ENCODE measurements at regions not wholly inside any gene's neighbourhood (a gene's known extent, or its start where the extent isn't known, plus 50 kb on each side); places are given as distances from the start of the nearest gene placed in this dataset.

- Mint-ChIP-seq H3K4me1 (no peaks in the 10 kb centered on the region), H3K36me3 (no peaks in the 10 kb centered on the region), H3K4me3 (no peak overlapping the region), H3K27me3 (peaks cover 20 to 37% (median 23%) of the 10 kb centered on the region in 5 donors), H3K9me3 (peaks cover 0 to 6% (median 0%) of the 10 kb centered on the region in 9 donors), H3K27ac (no peak overlapping the region)
- DNase-seq = no peak
- ATAC-seq = no peak
- POLR2A ChIA-PET = no interaction called here
Measured at GRCh38 chr11:18878211-18878610, 61.0 kb downstream of the MRGPRX1 start.

DNA sequence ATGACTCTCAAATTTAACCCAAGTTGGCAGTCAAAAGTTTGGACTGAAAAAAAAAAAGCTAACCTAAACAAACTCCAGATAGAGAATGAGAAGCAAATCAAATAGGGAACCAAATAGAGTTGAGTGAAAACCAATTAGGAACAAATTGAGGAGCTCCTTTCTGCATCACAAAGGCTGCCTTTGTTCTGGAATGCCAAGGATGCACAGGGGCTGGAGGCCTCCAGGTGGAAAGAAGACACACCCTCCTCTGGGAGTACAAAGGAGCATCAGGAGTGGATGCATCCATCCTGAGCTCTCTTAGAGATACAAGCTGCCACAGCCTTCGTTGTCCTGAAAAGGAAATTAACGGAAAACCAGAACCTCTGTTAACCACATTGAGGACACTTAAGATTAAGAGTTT lies 73.3 kb downstream of the MRGPRX1 start:
- H3K27ac Mint-ChIP-seq = no peak overlapping the region
- no peaks in the 10 kb centered on the region for H3K36me3 Mint-ChIP-seq
- peaks cover 7 to 49% (median 10%) of the 10 kb centered on the region in 5 donors for H3K27me3 Mint-ChIP-seq
- no peaks in the 10 kb centered on the region for H3K4me1 Mint-ChIP-seq
- no peak for ATAC-seq
- H3K9me3 Mint-ChIP-seq = peaks cover 0 to 3% (median 0%) of the 10 kb centered on the region in 9 donors
- no peak overlapping the region for H3K4me3 Mint-ChIP-seq
- no peak for DNase-seq
- POLR2A ChIA-PET = no interaction called here

GRCh38 chr11:18865261-18865660 lies 73.7 kb upstream of the PTPN5 start:
- DNase-seq (no peak), ATAC-seq (no peak)
- Mint-ChIP-seq H3K27me3 (peaks cover 7 to 49% (median 13%) of the 10 kb centered on the region in 5 donors), H3K9me3 (peaks cover 0 to 3% (median 0%) of the 10 kb centered on the region in 9 donors), H3K36me3 (no peaks in the 10 kb centered on the region), H3K4me3 (no peak overlapping the region), H3K4me1 (no peaks in the 10 kb centered on the region), H3K27ac (no peak overlapping the region)
- POLR2A ChIA-PET = no interaction called here

DNA sequence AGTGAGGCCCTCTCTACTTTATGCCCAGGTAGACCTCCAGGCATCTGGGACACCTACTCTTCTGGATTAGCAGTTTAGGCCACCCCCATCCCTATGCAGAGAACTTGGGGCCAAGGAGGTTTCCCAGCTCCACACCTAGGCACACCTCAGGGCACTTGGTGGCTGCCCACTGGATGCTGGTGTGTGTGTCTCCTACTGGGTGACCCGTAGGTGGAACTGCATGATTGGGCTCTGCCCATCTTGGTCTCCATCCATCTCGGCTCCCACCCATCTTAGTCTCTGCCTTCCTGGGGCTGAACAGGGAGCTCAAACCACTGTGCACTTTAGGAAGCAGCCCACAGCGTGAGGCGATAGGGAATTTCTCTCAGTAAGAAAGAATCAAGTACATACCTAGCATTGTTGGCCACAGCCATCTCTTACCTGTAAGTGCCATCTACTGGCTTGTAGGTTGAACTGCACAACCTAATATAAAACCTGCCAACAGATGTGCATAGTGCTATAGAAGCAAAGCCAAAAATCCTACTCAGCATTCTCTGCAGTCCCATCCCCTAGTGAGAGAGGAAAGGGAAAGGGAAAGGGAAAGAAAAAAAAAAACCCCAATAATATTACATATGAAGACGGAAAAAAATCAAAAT lies 61.6 kb upstream of the PTPN5 start:
- Mint-ChIP-seq H3K4me1 (no peaks in the 10 kb centered on the region), H3K4me3 (no peak overlapping the region), H3K27me3 (peaks cover 7 to 46% (median 35%) of the 10 kb centered on the region in 5 donors), H3K27ac (no peak overlapping the region), H3K9me3 (peaks cover 2 to 24% (median 15%) of the 10 kb centered on the region in 9 donors), H3K36me3 (peaks cover 0 to 19% (median 4%) of the 10 kb centered on the region in 3 donors)
- ATAC-seq (no peak), DNase-seq (no peak)
- POLR2A ChIA-PET = no interaction called here

DNA sequence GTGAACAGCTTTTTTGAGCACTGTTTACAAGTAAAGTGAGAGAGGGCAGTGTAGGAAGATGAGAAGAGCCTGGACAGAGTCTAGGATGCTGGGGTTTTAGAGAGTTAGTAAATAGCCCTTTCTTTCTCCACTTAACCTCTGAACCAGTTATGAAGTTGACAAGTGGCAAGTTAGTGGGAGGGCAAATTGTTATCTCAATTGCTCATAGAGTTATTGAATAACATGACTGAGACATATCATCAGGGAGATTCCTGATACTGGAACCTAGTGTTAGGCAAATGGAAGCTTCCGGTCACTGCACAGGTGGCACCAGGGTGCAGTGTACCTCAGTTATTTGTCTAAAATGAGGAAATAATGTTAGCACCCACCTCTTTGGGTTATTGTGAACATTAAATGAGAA lies 57.8 kb upstream of the PTPN5 start:
- POLR2A ChIA-PET = no interaction called here
- peaks cover 8 to 51% (median 26%) of the 10 kb centered on the region in 5 donors for H3K27me3 Mint-ChIP-seq
- DNase-seq (no peak), ATAC-seq (no peak)
- H3K4me3 Mint-ChIP-seq = no peak overlapping the region
- H3K4me1 Mint-ChIP-seq = no peaks in the 10 kb centered on the region
- no peak overlapping the region for H3K27ac Mint-ChIP-seq
- peaks cover 0 to 12% (median 0%) of the 10 kb centered on the region in 3 donors for H3K36me3 Mint-ChIP-seq
- H3K9me3 Mint-ChIP-seq = peaks cover 0 to 12% (median 7%) of the 10 kb centered on the region in 9 donors

GRCh38 chr11:18844753-18845367 lies 53.3 kb upstream of the PTPN5 start:
- peak in 1 of 10 donors; percentile 1 for DNase-seq
- ATAC-seq = no peak
- POLR2A ChIA-PET = no interaction called here
- Mint-ChIP-seq H3K36me3 (peaks cover 0 to 10% (median 3%) of the 10 kb centered on the region in 3 donors), H3K9me3 (peaks cover 4 to 19% (median 15%) of the 10 kb centered on the region in 9 donors), H3K27ac (peak overlapping the region in 1 of 10 donors; percentile 6), H3K4me1 (no peaks in the 10 kb centered on the region), H3K27me3 (peaks cover 13 to 53% (median 20%) of the 10 kb centered on the region in 5 donors), H3K4me3 (no peak overlapping the region)

Data from naive thymus-derived CD8-positive, alpha-beta T cell (primary cell).